Suprapubic skin (tissue), 4 donors: ENCODE measurements at regions not wholly inside any gene's neighbourhood (a gene's known extent, or its start where the extent isn't known, plus 50 kb on each side); places are given as distances from the start of the nearest gene placed in this dataset.

Experiments
- DNase-seq, 2 donors: peaks; one replicate each; pipeline ENCODE4 v3.0.0-alpha.2; 2019; ENCODE audit warnings: low spot score in 2 of 2
- H3K27ac ChIP-seq: fragments of 200-600 bp; sonication (generic); one replicate; pipeline ENCODE4 v1.5.1; 2019
- H3K27me3 ChIP-seq: fragments of 200-600 bp; sonication (generic); one replicate; pipeline ENCODE4 v1.5.1; 2019
- H3K36me3 ChIP-seq: fragments of 200-600 bp; sonication (generic); one replicate; pipeline ENCODE4 v1.5.1; 2019
- H3K4me1 ChIP-seq: fragments of 200-600 bp; sonication (generic); one replicate; pipeline ENCODE4 v1.5.1; 2019
- H3K4me3 ChIP-seq: fragments of 200-600 bp; sonication (generic); one replicate; pipeline ENCODE4 v1.5.1; 2019; ENCODE audit warnings: mild to moderate bottlenecking
- H3K9me3 ChIP-seq: fragments of 200-600 bp; sonication (generic); one replicate; pipeline ENCODE4 v1.5.1; 2019
- CTCF ChIP-seq, 2 donors: fragments of 200-600 bp in 1 of 2; fragments of 450-650 bp in 1 of 2; sonication (generic) in 1 of 2; IDR thresholded peaks; one replicate each; pipeline ENCODE4 v1.5.1; 2016 to 2019; ENCODE audit warnings: antibody characterized with exemption in 2 of 2, mild to moderate bottlenecking in 1 of 2, moderate library complexity in 1 of 2
- EP300 ChIP-seq: sonication (generic); formaldehyde crosslinking; IDR thresholded peaks from one replicate; pipeline ENCODE4 v1.6.1; 2017; ENCODE audit warnings: antibody characterized with exemption
- POLR2A ChIP-seq, 2 donors: fragments of 450-650 bp; IDR thresholded peaks; one replicate each; pipeline ENCODE4 v1.6.1; 2017; ENCODE audit warnings: antibody characterized with exemption in 2 of 2, mild to moderate bottlenecking in 2 of 2, moderate library complexity in 2 of 2
- POLR2AphosphoS5 ChIP-seq, 3 donors: sonication (generic); formaldehyde crosslinking; IDR thresholded peaks; one replicate each; pipeline ENCODE4 v1.6.1; 2017; ENCODE audit warnings: antibody characterized with exemption in 3 of 3
- WGBS: methylation state at CpG from one replicate; pipeline ENCODE4 v1.1.5; 2018; 5-methylcytosine and 5-hydroxymethylcytosine counted together

- TF ChIP-seq POLR2AphosphoS5 (IDR thresholded peaks at IDR 0.05) = no peak
- Histone ChIP-seq H3K9me3 (no peaks in the 10 kb centered on the region), H3K4me3 (no peak overlapping the region), H3K27ac (no peak overlapping the region), H3K4me1 (peaks cover 4% of the 10 kb centered on the region), H3K27me3 (no peaks in the 10 kb centered on the region), H3K36me3 (no peaks in the 10 kb centered on the region)
- WGBS = 74% methylated on average over 3 of the region's 3 CpGs
- no peak for DNase-seq
These were observed 83.2 kb upstream of the EIF5 start for GRCh38 chr14:103250874-103251273.

GRCh38 chr14:103255555-103255954, 78.5 kb upstream of the EIF5 start:
- no peaks in the 10 kb centered on the region for H3K36me3 ChIP-seq
- no peaks in the 10 kb centered on the region for H3K27me3 ChIP-seq
- no peaks in the 10 kb centered on the region for H3K4me1 ChIP-seq
- no peak overlapping the region for H3K4me3 ChIP-seq
- DNase-seq = no peak
- H3K9me3 ChIP-seq = no peaks in the 10 kb centered on the region
- no peak for TF ChIP-seq CTCF (IDR thresholded peaks at IDR 0.05)
- TF ChIP-seq POLR2AphosphoS5 (IDR thresholded peaks at IDR 0.05) = no peak
- no peak for TF ChIP-seq EP300
- no peak for TF ChIP-seq POLR2A (IDR thresholded peaks at IDR 0.05)
- 41% methylated on average over 2 of the region's 4 CpGs for WGBS
- no peak overlapping the region for H3K27ac ChIP-seq

DNA sequence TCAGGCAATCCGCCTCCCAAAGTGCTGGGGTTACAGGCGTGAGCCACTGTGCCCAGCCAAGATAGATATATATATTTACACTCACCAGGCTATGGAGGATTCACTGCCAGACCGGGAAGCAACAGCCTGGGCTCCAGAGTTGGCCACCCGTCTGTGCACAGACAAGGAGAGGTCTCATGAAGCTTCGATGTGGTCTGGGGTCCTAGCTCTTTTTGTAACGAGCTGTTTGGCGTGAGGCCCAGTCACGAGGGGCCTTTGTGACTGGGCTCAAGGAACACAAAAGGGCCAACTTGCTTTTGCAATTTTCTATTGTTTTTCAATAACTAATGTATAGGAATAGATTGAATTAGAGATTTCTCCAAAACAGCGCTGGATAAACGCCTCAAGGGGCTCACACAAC, 77.6 kb upstream of the EIF5 start:
- H3K4me3 ChIP-seq = no peak overlapping the region
- DNase-seq = no peak
- no peaks in the 10 kb centered on the region for H3K9me3 ChIP-seq
- 81% methylated on average over 9 of the region's 10 CpGs for WGBS
- TF ChIP-seq EP300 = no peak
- no peak for TF ChIP-seq POLR2AphosphoS5 (IDR thresholded peaks at IDR 0.05)
- TF ChIP-seq CTCF (IDR thresholded peaks at IDR 0.05) = no peak
- TF ChIP-seq POLR2A (IDR thresholded peaks at IDR 0.05) = no peak
- no peaks in the 10 kb centered on the region for H3K36me3 ChIP-seq
- H3K27ac ChIP-seq = no peak overlapping the region
- peaks cover 6% of the 10 kb centered on the region for H3K4me1 ChIP-seq
- no peaks in the 10 kb centered on the region for H3K27me3 ChIP-seq

DNA sequence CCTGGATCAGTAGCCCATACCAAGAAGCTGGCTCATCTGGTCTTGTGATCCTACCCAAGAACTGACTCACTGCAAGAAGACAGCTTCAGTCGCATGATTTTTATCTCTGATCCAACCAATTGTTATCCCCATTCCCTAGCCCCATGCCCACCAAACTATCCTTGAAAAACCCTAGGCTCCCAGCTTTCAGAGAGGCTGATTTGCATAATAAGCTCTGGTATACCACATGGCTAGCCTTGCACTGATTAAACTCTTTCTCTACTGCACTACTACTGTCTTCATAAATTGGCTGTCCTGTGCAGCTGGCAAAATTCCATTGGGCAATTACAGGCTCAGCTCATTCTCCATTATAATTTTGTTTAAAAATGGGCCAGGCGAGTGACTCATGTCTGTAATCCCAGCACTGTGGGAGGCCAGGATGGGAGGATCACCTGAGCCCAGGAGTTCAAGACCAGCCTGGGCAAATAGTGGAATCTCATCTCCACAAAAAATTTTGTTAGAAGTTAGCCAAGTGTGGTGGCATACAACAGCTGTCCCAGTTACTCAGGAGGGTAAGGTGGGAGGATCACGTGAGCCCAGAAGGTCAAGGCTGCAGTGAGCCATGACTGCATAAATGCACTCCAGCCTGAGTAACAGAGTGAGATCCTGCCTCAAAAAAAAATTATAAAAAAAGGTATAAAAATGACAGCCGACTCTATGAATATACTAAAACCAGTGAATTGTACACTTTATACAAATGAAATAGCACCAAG, 76.7 kb upstream of the EIF5 start:
- DNase-seq = no peak
- TF ChIP-seq POLR2A (IDR thresholded peaks at IDR 0.05) (no peak), CTCF (IDR thresholded peaks at IDR 0.05) (no peak), EP300 (no peak), POLR2AphosphoS5 (IDR thresholded peaks at IDR 0.05) (no peak)
- Histone ChIP-seq H3K9me3 (no peaks in the 10 kb centered on the region), H3K4me1 (peaks cover 6% of the 10 kb centered on the region), H3K4me3 (no peak overlapping the region), H3K27me3 (no peaks in the 10 kb centered on the region), H3K27ac (no peak overlapping the region), H3K36me3 (no peaks in the 10 kb centered on the region)
- 89% methylated on average over 4 of the region's 4 CpGs for WGBS

DNA sequence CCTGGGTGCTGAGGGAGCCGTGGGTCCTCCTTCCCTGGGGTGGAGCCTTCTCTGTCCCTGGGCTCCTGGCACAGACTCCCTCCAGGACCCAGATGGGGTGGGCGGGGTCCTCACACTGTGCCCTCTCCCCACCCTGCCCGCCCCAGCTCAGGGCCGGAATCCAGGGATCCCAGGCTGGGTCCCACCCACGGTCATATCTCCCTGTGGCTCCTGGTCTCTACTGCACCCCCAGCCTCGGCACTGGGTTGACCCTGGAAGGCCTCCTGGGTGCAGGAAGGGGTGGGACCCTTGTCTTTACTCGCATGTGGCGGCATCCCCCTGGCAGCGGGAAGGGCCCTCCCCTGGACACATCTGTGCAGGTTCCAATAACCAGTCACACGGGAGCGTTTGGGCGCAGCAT, 75.8 kb upstream of the EIF5 start:
- Histone ChIP-seq H3K27ac (no peak overlapping the region), H3K27me3 (no peaks in the 10 kb centered on the region), H3K4me1 (peaks cover 6% of the 10 kb centered on the region), H3K4me3 (no peak overlapping the region), H3K9me3 (no peaks in the 10 kb centered on the region), H3K36me3 (no peaks in the 10 kb centered on the region)
- 88% methylated on average over 11 of the region's 12 CpGs for WGBS
- no peak for DNase-seq
- no peak for TF ChIP-seq EP300
- TF ChIP-seq CTCF (IDR thresholded peaks at IDR 0.05) = no peak
- no peak for TF ChIP-seq POLR2AphosphoS5 (IDR thresholded peaks at IDR 0.05)
- no peak for TF ChIP-seq POLR2A (IDR thresholded peaks at IDR 0.05)

GRCh38 chr14:103259184-103259583, 74.9 kb upstream of the EIF5 start:
- 96% methylated on average over 10 of the region's 10 CpGs for WGBS
- no peak overlapping the region for H3K4me3 ChIP-seq
- H3K36me3 ChIP-seq = no peaks in the 10 kb centered on the region
- no peaks in the 10 kb centered on the region for H3K9me3 ChIP-seq
- no peak overlapping the region for H3K27ac ChIP-seq
- TF ChIP-seq POLR2AphosphoS5 (IDR thresholded peaks at IDR 0.05) = no peak
- TF ChIP-seq CTCF (IDR thresholded peaks at IDR 0.05) = no peak
- no peak for TF ChIP-seq EP300
- no peak for TF ChIP-seq POLR2A (IDR thresholded peaks at IDR 0.05)
- peaks cover 6% of the 10 kb centered on the region for H3K4me1 ChIP-seq
- H3K27me3 ChIP-seq = no peaks in the 10 kb centered on the region
- no peak for DNase-seq
